IMR-90 (cell line): ENCODE measurements at regions not wholly inside any gene's neighbourhood (a gene's known extent, or its start where the extent isn't known, plus 50 kb on each side); places are given as distances from the start of the nearest gene placed in this dataset.

Source experiments
- BHLHE40 ChIP-seq: fragments of 150-350 bp; IDR thresholded peaks from 2 replicates; pipeline ENCODE4 v1.6.1; 2016; ENCODE audit warnings: mild to moderate bottlenecking, low read depth, low read length
- CEBPB ChIP-seq: IDR thresholded peaks from 2 replicates; pipeline ENCODE4 v1.6.1; 2012; ENCODE audit warnings: low read depth, low read length, improper control_type of control experiment
- CHD1 ChIP-seq: IDR thresholded peaks from 2 replicates; pipeline ENCODE4 v1.6.1; 2012; ENCODE audit warnings: low read depth, low read length, improper control_type of control experiment
- CTCF ChIP-seq: conservative IDR thresholded peaks from 2 replicates; pipeline ENCODE4 v1.5.1; 2012; ENCODE audit warnings: mild to moderate bottlenecking, low read depth, low read length, improper control_type of control experiment
- ELK1 ChIP-seq: fragments of 150-350 bp; IDR thresholded peaks from 2 replicates; pipeline ENCODE4 v1.6.1; 2016; ENCODE audit warnings: low read depth, mild to moderate bottlenecking, low read length, moderate library complexity, borderline replicate concordance
- MAFK ChIP-seq: IDR thresholded peaks from 2 replicates; pipeline ENCODE4 v1.6.1; 2012; ENCODE audit warnings: low read depth, low read length, improper control_type of control experiment
- MAZ ChIP-seq: IDR thresholded peaks from 2 replicates; pipeline ENCODE4 v1.6.1; 2012; ENCODE audit warnings: low read depth, mild to moderate bottlenecking, low read length, improper control_type of control experiment, moderate library complexity, borderline replicate concordance
- MXI1 ChIP-seq: IDR thresholded peaks from 2 replicates; pipeline ENCODE4 v1.6.1; 2012; ENCODE audit warnings: low read depth, mild to moderate bottlenecking, low read length, moderate library complexity, borderline replicate concordance
- POLR2A ChIP-seq: IDR thresholded peaks from 2 replicates; pipeline ENCODE4 v1.6.1; 2012; ENCODE audit warnings: mild to moderate bottlenecking, low read depth, low read length
- RAD21 ChIP-seq: IDR thresholded peaks from 2 replicates; pipeline ENCODE4 v1.6.1; 2012; ENCODE audit warnings: low read length, improper control_type of control experiment
- USF2 ChIP-seq: fragments of 150-350 bp; IDR thresholded peaks from 2 replicates; pipeline ENCODE4 v1.6.1; 2017; ENCODE audit warnings: mild to moderate bottlenecking, antibody characterized with exemption, low read length, low read depth

- TF ChIP-seq ELK1 (no peak), CHD1 (no peak), POLR2A (no peak), CTCF (no peak), USF2 (no peak), MAZ (no peak), MAFK (no peak), RAD21 (no peak), MXI1 (no peak), CEBPB (no peak), BHLHE40 (no peak)
These were observed 148.1 kb upstream of the MYLIP start for GRCh38 chr6:15980801-15981200.
